GM23338 (cell line): ENCODE measurements at regions not wholly inside any gene's neighbourhood (a gene's known extent, or its start where the extent isn't known, plus 50 kb on each side); places are given as distances from the start of the nearest gene placed in this dataset.

ENCODE experiments used
- ATAC-seq: fragments of 200-7000 bp; cut with Tn5 transposase; 3 replicates; pipeline ENCODE4 v1.9.1; 2020
- DNase-seq: peaks from one replicate; pipeline ENCODE4 v3.0.0-alpha.2; 2015; ENCODE audit warnings: low spot score
- H2AFZ ChIP-seq: fragments of 200-600 bp; sonication (generic); 2 replicates; pipeline ENCODE4 v1.8.0; 2016; ENCODE audit warnings: antibody characterized with exemption, mild to moderate bottlenecking, moderate library complexity
- H3F3A ChIP-seq: fragments of 200-600 bp; sonication (generic); replicated peaks from 2 replicates; pipeline ENCODE4 v1.8.0; 2017; ENCODE audit warnings: antibody characterized with exemption, mixed run types, low read depth
- H3K27ac ChIP-seq: fragments of 200-600 bp; sonication (generic); 2 replicates; pipeline ENCODE4 v1.6.1; 2016; ENCODE audit warnings: low read depth
- H3K27me3 ChIP-seq: fragments of 200-600 bp; sonication (generic); 2 replicates; pipeline ENCODE4 v1.8.0; 2016; ENCODE audit warnings: mild to moderate bottlenecking, mixed run types, moderate library complexity; ENCODE audit not compliant: insufficient read depth
- H3K36me3 ChIP-seq: fragments of 200-600 bp; sonication (generic); 2 replicates; pipeline ENCODE4 v1.8.0; 2016; ENCODE audit warnings: mild to moderate bottlenecking; ENCODE audit not compliant: insufficient read depth
- H3K4me1 ChIP-seq: fragments of 200-600 bp; sonication (generic); 2 replicates; pipeline ENCODE4 v1.8.0; 2016; ENCODE audit warnings: mild to moderate bottlenecking, moderate library complexity; ENCODE audit not compliant: insufficient read depth
- H3K4me2 ChIP-seq: fragments of 200-600 bp; sonication (generic); 2 replicates; pipeline ENCODE4 v1.7.1; 2017; ENCODE audit warnings: mixed run types
- H3K4me3 ChIP-seq: fragments of 200-600 bp; sonication (generic); 2 replicates; pipeline ENCODE4 v1.6.1; 2016; ENCODE audit warnings: mixed run types
- H3K79me2 ChIP-seq: fragments of 200-600 bp; sonication (generic); replicated peaks from 2 replicates; pipeline ENCODE4 v1.8.0; 2017; ENCODE audit warnings: mild to moderate bottlenecking; ENCODE audit not compliant: insufficient read depth
- H3K9me2 ChIP-seq: fragments of 200-600 bp; sonication (generic); 2 replicates; pipeline ENCODE4 v1.8.0; 2017; ENCODE audit not compliant: insufficient read depth
- H4K20me1 ChIP-seq: fragments of 200-600 bp; sonication (generic); replicated peaks from 2 replicates; pipeline ENCODE4 v1.8.0; 2017; ENCODE audit warnings: mild to moderate bottlenecking; ENCODE audit not compliant: insufficient read depth
- H3K27ac Mint-ChIP-seq: 2 replicates; pipeline ENCODE4 v1.8.0; 2020; ENCODE audit warnings: inconsistent platforms, mild to moderate bottlenecking, moderate library complexity, mixed read lengths
- H3K27me3 Mint-ChIP-seq: 3 replicates; pipeline ENCODE4 v1.8.0; 2022; ENCODE audit warnings: low read depth, mild to moderate bottlenecking, moderate library complexity, mixed read lengths, inconsistent platforms; ENCODE audit not compliant: insufficient read depth, poor library complexity
- H3K36me3 Mint-ChIP-seq: 3 replicates; pipeline ENCODE4 v1.8.0; 2021; ENCODE audit warnings: low read depth, mild to moderate bottlenecking, inconsistent platforms, moderate library complexity, mixed read lengths
- H3K4me1 Mint-ChIP-seq: 3 replicates; pipeline ENCODE4 v1.8.0; 2020; ENCODE audit warnings: mild to moderate bottlenecking, inconsistent platforms, mixed read lengths
- H3K4me3 Mint-ChIP-seq: 3 replicates; pipeline ENCODE4 v1.8.0; 2021; ENCODE audit warnings: moderate library complexity, mild to moderate bottlenecking, inconsistent platforms, mixed read lengths
- H3K9me3 Mint-ChIP-seq: 3 replicates; pipeline ENCODE4 v1.8.0; 2020; ENCODE audit warnings: moderate library complexity, mild to moderate bottlenecking, inconsistent platforms, mixed read lengths
- CREB1 ChIP-seq: fragments of 250-450 bp; sonication (Bioruptor Pico); IDR thresholded peaks from 2 replicates; pipeline ENCODE4 v1.5.0; 2020; ENCODE audit warnings: low read depth, mild to moderate bottlenecking, moderate library complexity
- CTCF ChIP-seq, 2 experiments: fragments of 200-600 bp in 1 of 2; sonication (generic) in 1 of 2; conservative IDR thresholded peaks; 2 replicates each; pipeline versions ENCODE4 v1.5.1 to v1.6.1; 2016 to 2017; ENCODE audit warnings: antibody characterized with exemption in 2 of 2, low read depth in 2 of 2, mild to moderate bottlenecking in 2 of 2, moderate library complexity in 1 of 2
- EZH2 ChIP-seq: fragments of 200-600 bp; sonication (generic); IDR thresholded peaks from one replicate; pipeline ENCODE4 v1.8.0; 2017; ENCODE audit warnings: antibody characterized with exemption, mild to moderate bottlenecking, low read depth; ENCODE audit not compliant: unreplicated experiment
- JUNB ChIP-seq: IDR thresholded peaks from one replicate; pipeline ENCODE4 v1.6.1; 2016; ENCODE audit warnings: antibody characterized with exemption; ENCODE audit not compliant: unreplicated experiment
- ZNF331 ChIP-seq: fragments of 250-450 bp; sonication (Bioruptor Pico); IDR thresholded peaks from 2 replicates; pipeline ENCODE4 v1.5.0; 2020; ENCODE audit warnings: low read depth, mild to moderate bottlenecking, moderate library complexity
- ZNF462 ChIP-seq: fragments of 250-450 bp; sonication (Bioruptor Pico); IDR thresholded peaks from 2 replicates; pipeline ENCODE4 v1.5.0; 2020; ENCODE audit warnings: mild to moderate bottlenecking, moderate library complexity
- TF ChIP-seq, protein P1 (sequence below): IDR thresholded peaks from 2 replicates; pipeline ENCODE4 v1.6.1; 2016; ENCODE audit warnings: antibody characterized with exemption
- TF ChIP-seq, protein P2 (sequence below): IDR thresholded peaks from one replicate; pipeline ENCODE4 v1.6.1; 2018; ENCODE audit warnings: antibody characterized with exemption; ENCODE audit not compliant: unreplicated experiment

GRCh38 chr9:80502306-80502705, 930.5 kb downstream of the TLE4 start:
- H3K79me2 ChIP-seq, result no peaks in the 10 kb centered on the region
- H3F3A ChIP-seq, result no peaks in the 10 kb centered on the region
- no peak overlapping the region for H3K27ac ChIP-seq
- Mint-ChIP-seq H3K27me3 (peaks cover 2% of the 10 kb centered on the region), H3K27ac (no peak overlapping the region), H3K9me3 (no peaks in the 10 kb centered on the region), H3K4me1 (peaks cover 6% of the 10 kb centered on the region), H3K36me3 (no peaks in the 10 kb centered on the region), H3K4me3 (no peak overlapping the region)
- H3K9me2 ChIP-seq, result no peaks in the 10 kb centered on the region; the same call in 1 of the 2 replicates
- no peak overlapping the region for H3K4me2 ChIP-seq
- H3K27me3 ChIP-seq, result no peaks in the 10 kb centered on the region
- H3K4me3 ChIP-seq, result no peak overlapping the region
- H3K4me1 ChIP-seq, result no peaks in the 10 kb centered on the region
- no peaks in the 10 kb centered on the region for H4K20me1 ChIP-seq
- no peak for ATAC-seq
- DNase-seq, result no peak
- H3K36me3 ChIP-seq, result no peaks in the 10 kb centered on the region
- TF ChIP-seq CREB1 (CRISPR knock-in tag), result no peak
- TF ChIP-seq, protein P1, sequence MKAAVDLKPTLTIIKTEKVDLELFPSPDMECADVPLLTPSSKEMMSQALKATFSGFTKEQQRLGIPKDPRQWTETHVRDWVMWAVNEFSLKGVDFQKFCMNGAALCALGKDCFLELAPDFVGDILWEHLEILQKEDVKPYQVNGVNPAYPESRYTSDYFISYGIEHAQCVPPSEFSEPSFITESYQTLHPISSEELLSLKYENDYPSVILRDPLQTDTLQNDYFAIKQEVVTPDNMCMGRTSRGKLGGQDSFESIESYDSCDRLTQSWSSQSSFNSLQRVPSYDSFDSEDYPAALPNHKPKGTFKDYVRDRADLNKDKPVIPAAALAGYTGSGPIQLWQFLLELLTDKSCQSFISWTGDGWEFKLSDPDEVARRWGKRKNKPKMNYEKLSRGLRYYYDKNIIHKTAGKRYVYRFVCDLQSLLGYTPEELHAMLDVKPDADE, result no peak
- TF ChIP-seq JUNB, result no peak
- no peak for TF ChIP-seq CTCF (conservative IDR thresholded peaks at IDR 0.05; ENCODE audit: low read depth in 2 of 2)
- TF ChIP-seq EZH2, result no peak
- no peak for TF ChIP-seq ZNF462
- TF ChIP-seq ZNF331 (CRISPR knock-in tag), result no peak
- TF ChIP-seq, protein P2, sequence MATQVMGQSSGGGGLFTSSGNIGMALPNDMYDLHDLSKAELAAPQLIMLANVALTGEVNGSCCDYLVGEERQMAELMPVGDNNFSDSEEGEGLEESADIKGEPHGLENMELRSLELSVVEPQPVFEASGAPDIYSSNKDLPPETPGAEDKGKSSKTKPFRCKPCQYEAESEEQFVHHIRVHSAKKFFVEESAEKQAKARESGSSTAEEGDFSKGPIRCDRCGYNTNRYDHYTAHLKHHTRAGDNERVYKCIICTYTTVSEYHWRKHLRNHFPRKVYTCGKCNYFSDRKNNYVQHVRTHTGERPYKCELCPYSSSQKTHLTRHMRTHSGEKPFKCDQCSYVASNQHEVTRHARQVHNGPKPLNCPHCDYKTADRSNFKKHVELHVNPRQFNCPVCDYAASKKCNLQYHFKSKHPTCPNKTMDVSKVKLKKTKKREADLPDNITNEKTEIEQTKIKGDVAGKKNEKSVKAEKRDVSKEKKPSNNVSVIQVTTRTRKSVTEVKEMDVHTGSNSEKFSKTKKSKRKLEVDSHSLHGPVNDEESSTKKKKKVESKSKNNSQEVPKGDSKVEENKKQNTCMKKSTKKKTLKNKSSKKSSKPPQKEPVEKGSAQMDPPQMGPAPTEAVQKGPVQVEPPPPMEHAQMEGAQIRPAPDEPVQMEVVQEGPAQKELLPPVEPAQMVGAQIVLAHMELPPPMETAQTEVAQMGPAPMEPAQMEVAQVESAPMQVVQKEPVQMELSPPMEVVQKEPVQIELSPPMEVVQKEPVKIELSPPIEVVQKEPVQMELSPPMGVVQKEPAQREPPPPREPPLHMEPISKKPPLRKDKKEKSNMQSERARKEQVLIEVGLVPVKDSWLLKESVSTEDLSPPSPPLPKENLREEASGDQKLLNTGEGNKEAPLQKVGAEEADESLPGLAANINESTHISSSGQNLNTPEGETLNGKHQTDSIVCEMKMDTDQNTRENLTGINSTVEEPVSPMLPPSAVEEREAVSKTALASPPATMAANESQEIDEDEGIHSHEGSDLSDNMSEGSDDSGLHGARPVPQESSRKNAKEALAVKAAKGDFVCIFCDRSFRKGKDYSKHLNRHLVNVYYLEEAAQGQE, result no peak
- H2AFZ ChIP-seq, result no peak overlapping the region
